K562 (cell line): ENCODE measurements at regions not wholly inside any gene's neighbourhood (a gene's known extent, or its start where the extent isn't known, plus 50 kb on each side); places are given as distances from the start of the nearest gene placed in this dataset.

Experiments
- ATAC-seq: fragments of 200-7000 bp; cut with Tn5 transposase; 3 replicates; pipeline ENCODE4 v1.9.1; 2020; ENCODE audit warnings: moderate library complexity
- BruUV-seq: library from RNA; stranded (reverse); fragments of 400-500 nt; replicated peaks from 2 replicates; lab custom pipeline; 2021; lab: Mats Ljungman, UMichigan
- CTCF ChIA-PET: fragments of 300-600 bp; formaldehyde crosslinking; extraction: SDS; loops from one replicate; lab custom pipeline; 2021; ENCODE audit warnings: low intra/inter-chr PET ratio; lab: Yijun Ruan, JAX
- POLR2A ChIA-PET: fragments of 300-600, 350-650 bp; sonication (Branson Sonifier 250); formaldehyde crosslinking; extraction: SDS; loops from one replicate; lab custom pipeline; 2021; ENCODE audit warnings: antibody characterized with exemption, inconsistent platforms; lab: Yijun Ruan, JAX
- DNase-seq, 4 experiments: peaks; one replicate each; pipeline versions ENCODE4 v3.0.0 to v3.0.0-alpha.2; 2011 to 2018; ENCODE audit warnings: low spot score in 3 of 4, mixed read lengths in 3 of 4; ENCODE audit errors: extremely low read depth in 1 of 4
- FAIRE-seq: peaks from 2 replicates; lab custom pipeline; 2011; peaks lifted over from hg19 to GRCh38; lab: Jason Lieb, UNC
- H2AFZ ChIP-seq: 2 replicates; pipeline ENCODE4 v1.6.0; 2011; ENCODE audit warnings: low read depth, low read length, control low read depth, inconsistent platforms
- H3K27ac ChIP-seq: fragments of 200-600 bp; 3 replicates; pipeline ENCODE4 v1.8.0; 2011; ENCODE audit warnings: low read depth, mild to moderate bottlenecking, control low read depth, inconsistent platforms, low read length, moderate library complexity, mixed read lengths; ENCODE audit errors: extremely low read depth
- H3K27me3 ChIP-seq, 2 experiments: fragments of 300-600 bp in 1 of 2; 2 replicates in 1 of 2; 3 replicates in 1 of 2; pipeline versions ENCODE4 v1.6.0 to v1.8.0; 2011; ENCODE audit warnings: inconsistent platforms in 2 of 2, low read length in 2 of 2, mild to moderate bottlenecking in 1 of 2, mixed read lengths in 1 of 2, moderate library complexity in 1 of 2; ENCODE audit not compliant: control insufficient read depth in 2 of 2, insufficient read depth in 2 of 2
- H3K36me3 ChIP-seq: fragments of 300-600 bp; 3 replicates; pipeline ENCODE4 v1.8.0; 2011; ENCODE audit warnings: mild to moderate bottlenecking, low read length, inconsistent platforms; ENCODE audit not compliant: control insufficient read depth, insufficient read depth
- H3K4me1 ChIP-seq, 2 experiments: fragments of 200-600 bp in 1 of 2; replicated peaks in 1 of 2; 2 replicates in 1 of 2; 3 replicates in 1 of 2; pipeline versions ENCODE4 v1.5.1 to v1.8.0; 2011; ENCODE audit warnings: inconsistent platforms in 2 of 2, low read length in 2 of 2, mild to moderate bottlenecking in 1 of 2, mixed read lengths in 1 of 2, moderate library complexity in 1 of 2; ENCODE audit not compliant: control insufficient read depth in 2 of 2, insufficient read depth in 2 of 2
- H3K4me2 ChIP-seq: 2 replicates; pipeline ENCODE4 v1.6.1; 2011; ENCODE audit warnings: low read length, control low read depth, inconsistent platforms, mixed read lengths; ENCODE audit not compliant: insufficient read depth
- H3K4me3 ChIP-seq: fragments of 200-600 bp; sonication (generic), shearing (Covaris generic); 2 replicates; pipeline ENCODE4 v1.5.1; 2016; ENCODE audit warnings: control low read depth, inconsistent platforms
- H3K79me2 ChIP-seq: fragments of 200-600 bp; 3 replicates; pipeline ENCODE4 v1.8.0; 2011; ENCODE audit warnings: low read length, inconsistent platforms; ENCODE audit not compliant: control insufficient read depth, insufficient read depth
- H3K9ac ChIP-seq, 2 experiments: 2 replicates each; pipeline versions ENCODE4 v1.6.0 to v1.6.1; 2011; ENCODE audit warnings: low read depth in 2 of 2, low read length in 2 of 2, control low read depth in 1 of 2, inconsistent platforms in 1 of 2, mild to moderate bottlenecking in 1 of 2, mixed read lengths in 1 of 2; ENCODE audit not compliant: insufficient read depth in 1 of 2
- H3K9me1 ChIP-seq: one replicate; pipeline ENCODE4 v1.6.0; 2011; ENCODE audit warnings: inconsistent platforms, mild to moderate bottlenecking, low read length, moderate library complexity; ENCODE audit not compliant: control insufficient read depth, insufficient read depth
- H3K9me3 ChIP-seq: replicated peaks from 2 replicates; pipeline ENCODE4 v1.5.1; 2011; ENCODE audit warnings: low read depth, low read length, inconsistent platforms; ENCODE audit not compliant: control insufficient read depth, insufficient read depth
- H4K20me1 ChIP-seq: replicated peaks from 2 replicates; pipeline ENCODE4 v1.6.1; 2011; ENCODE audit warnings: low read length, inconsistent platforms, mixed read lengths; ENCODE audit not compliant: control insufficient read depth, insufficient read depth
- CLOCK ChIP-seq: fragments of 250-450 bp; sonication (Bioruptor Pico); IDR thresholded peaks from 2 replicates; pipeline ENCODE4 v1.4.0; 2020; ENCODE audit warnings: mild to moderate bottlenecking, moderate library complexity, borderline replicate concordance
- EP300 ChIP-seq: IDR thresholded peaks from 2 replicates; pipeline ENCODE4 v1.6.1; 2012; ENCODE audit warnings: low read length, improper control_type of control experiment
- HOMEZ ChIP-seq: fragments of 250-450 bp; sonication (Bioruptor Pico); IDR thresholded peaks from 2 replicates; pipeline ENCODE4 v1.4.0; 2020; ENCODE audit warnings: mild to moderate bottlenecking, moderate library complexity
- RBM15 ChIP-seq: fragments of 200-400 bp; formaldehyde crosslinking; IDR thresholded peaks from 2 replicates; pipeline ENCODE4 v1.6.1; 2018; ENCODE audit warnings: mild to moderate bottlenecking, low read length, moderate library complexity; ENCODE audit not compliant: insufficient read depth
- SMAD3 ChIP-seq: fragments of 450-650 bp; formaldehyde crosslinking; conservative IDR thresholded peaks from 2 replicates; pipeline ENCODE4 v1.4.0; 2020; ENCODE audit warnings: mild to moderate bottlenecking
- SREBF1 ChIP-seq: fragments of 150-350 bp; IDR thresholded peaks from 2 replicates; pipeline ENCODE4 v1.6.1; 2014; ENCODE audit warnings: antibody characterized with exemption, low read depth, low read length, borderline replicate concordance
- ZBTB49 ChIP-seq: sonication (generic); formaldehyde crosslinking; IDR thresholded peaks from 2 replicates; pipeline ENCODE4 v1.8.0; 2022; ENCODE audit warnings: missing genetic modification reagents, mild to moderate bottlenecking, borderline replicate concordance
- ZC3H4 ChIP-seq: sonication (generic); formaldehyde crosslinking; IDR thresholded peaks from 2 replicates; pipeline ENCODE4 v1.9.0; 2021; ENCODE audit warnings: missing genetic modification reagents, borderline replicate concordance
- ZNF778 ChIP-seq: fragments of 450-650 bp; formaldehyde crosslinking; IDR thresholded peaks from 2 replicates; pipeline ENCODE4 v1.4.0; 2020; ENCODE audit warnings: mild to moderate bottlenecking, moderate library complexity
- WGBS: fragments of 100-300 bp; shearing (Covaris generic); methylation state at CpG from one replicate; pipeline ENCODE4 v1.1.6; 2016; ENCODE audit warnings: low coverage, mixed read lengths; ENCODE audit not compliant: insufficient coverage; ENCODE audit errors: missing lambda C conversion rate; 5-methylcytosine and 5-hydroxymethylcytosine counted together
- in situ Hi-C: fragments of 300-500 bp; cut with MboI; formaldehyde crosslinking; loops from 4 replicates; pipeline ENCODE4 v1.15.0; 2018; ENCODE audit warnings: inconsistent platforms, mixed read lengths
- intact Hi-C: fragments of 100-400 bp; cut with micrococcal nuclease; formaldehyde crosslinking; loops from 2 replicates; pipeline ENCODE4 v1.14.2; 2022
- TF ChIP-seq, protein P1 (sequence below): fragments of 250-450 bp; sonication (Bioruptor Pico); IDR thresholded peaks from 2 replicates; pipeline ENCODE4 v1.4.0; 2020

- H3K4me1 ChIP-seq: no peaks in the 10 kb centered on the region
- H3K27ac ChIP-seq: no peak overlapping the region
- no peak overlapping the region for H3K9ac ChIP-seq
- no peaks in the 10 kb centered on the region for H4K20me1 ChIP-seq
- H3K9me3 ChIP-seq: no peaks in the 10 kb centered on the region; the same call in 1 of the 2 replicates
- DNase-seq: no peak
- 12% methylated on average over 2 of the region's 2 CpGs for WGBS
- BruUV-seq: no TSS peak
- H3K79me2 ChIP-seq: no peaks in the 10 kb centered on the region
- intact Hi-C loops: no loop called here
- no peak for ATAC-seq
- no peak overlapping the region for H2AFZ ChIP-seq
- ChIA-PET CTCF (no interaction called here), POLR2A (no interaction called here)
- in situ Hi-C loops: no loop called here
- no peaks in the 10 kb centered on the region for H3K27me3 ChIP-seq
- no peak for FAIRE-seq
- no peaks in the 10 kb centered on the region for H3K36me3 ChIP-seq
- no peak overlapping the region for H3K4me2 ChIP-seq
- H3K4me3 ChIP-seq: no peak overlapping the region
- no peaks in the 10 kb centered on the region for H3K9me1 ChIP-seq
- TF ChIP-seq RBM15 (no peak), HOMEZ (CRISPR knock-in tag) (no peak), ZC3H4 (CRISPR knock-in tag) (no peak), EP300 (no peak), SMAD3 (CRISPR knock-in tag) (no peak), SREBF1 (no peak), CLOCK (CRISPR knock-in tag) (no peak), ZBTB49 (no peak), ZNF778 (CRISPR knock-in tag) (no peak)
- TF ChIP-seq, protein P1, sequence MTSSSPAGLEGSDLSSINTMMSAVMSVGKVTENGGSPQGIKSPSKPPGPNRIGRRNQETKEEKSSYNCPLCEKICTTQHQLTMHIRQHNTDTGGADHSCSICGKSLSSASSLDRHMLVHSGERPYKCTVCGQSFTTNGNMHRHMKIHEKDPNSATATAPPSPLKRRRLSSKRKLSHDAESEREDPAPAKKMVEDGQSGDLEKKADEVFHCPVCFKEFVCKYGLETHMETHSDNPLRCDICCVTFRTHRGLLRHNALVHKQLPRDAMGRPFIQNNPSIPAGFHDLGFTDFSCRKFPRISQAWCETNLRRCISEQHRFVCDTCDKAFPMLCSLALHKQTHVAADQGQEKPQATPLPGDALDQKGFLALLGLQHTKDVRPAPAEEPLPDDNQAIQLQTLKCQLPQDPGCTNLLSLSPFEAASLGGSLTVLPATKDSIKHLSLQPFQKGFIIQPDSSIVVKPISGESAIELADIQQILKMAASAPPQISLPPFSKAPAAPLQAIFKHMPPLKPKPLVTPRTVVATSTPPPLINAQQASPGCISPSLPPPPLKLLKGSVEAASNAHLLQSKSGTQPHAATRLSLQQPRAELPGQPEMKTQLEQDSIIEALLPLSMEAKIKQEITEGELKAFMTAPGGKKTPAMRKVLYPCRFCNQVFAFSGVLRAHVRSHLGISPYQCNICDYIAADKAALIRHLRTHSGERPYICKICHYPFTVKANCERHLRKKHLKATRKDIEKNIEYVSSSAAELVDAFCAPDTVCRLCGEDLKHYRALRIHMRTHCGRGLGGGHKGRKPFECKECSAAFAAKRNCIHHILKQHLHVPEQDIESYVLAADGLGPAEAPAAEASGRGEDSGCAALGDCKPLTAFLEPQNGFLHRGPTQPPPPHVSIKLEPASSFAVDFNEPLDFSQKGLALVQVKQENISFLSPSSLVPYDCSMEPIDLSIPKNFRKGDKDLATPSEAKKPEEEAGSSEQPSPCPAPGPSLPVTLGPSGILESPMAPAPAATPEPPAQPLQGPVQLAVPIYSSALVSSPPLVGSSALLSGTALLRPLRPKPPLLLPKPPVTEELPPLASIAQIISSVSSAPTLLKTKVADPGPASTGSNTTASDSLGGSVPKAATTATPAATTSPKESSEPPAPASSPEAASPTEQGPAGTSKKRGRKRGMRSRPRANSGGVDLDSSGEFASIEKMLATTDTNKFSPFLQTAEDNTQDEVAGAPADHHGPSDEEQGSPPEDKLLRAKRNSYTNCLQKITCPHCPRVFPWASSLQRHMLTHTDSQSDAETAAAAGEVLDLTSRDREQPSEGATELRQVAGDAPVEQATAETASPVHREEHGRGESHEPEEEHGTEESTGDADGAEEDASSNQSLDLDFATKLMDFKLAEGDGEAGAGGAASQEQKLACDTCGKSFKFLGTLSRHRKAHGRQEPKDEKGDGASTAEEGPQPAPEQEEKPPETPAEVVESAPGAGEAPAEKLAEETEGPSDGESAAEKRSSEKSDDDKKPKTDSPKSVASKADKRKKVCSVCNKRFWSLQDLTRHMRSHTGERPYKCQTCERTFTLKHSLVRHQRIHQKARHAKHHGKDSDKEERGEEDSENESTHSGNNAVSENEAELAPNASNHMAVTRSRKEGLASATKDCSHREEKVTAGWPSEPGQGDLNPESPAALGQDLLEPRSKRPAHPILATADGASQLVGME (CRISPR knock-in tag): no peak
Observed at GRCh38 chr1:214848101-214848500, 234.4 kb upstream of the KCNK2 start.
